ENCODE measurements at regions not wholly inside any gene's neighbourhood (a gene's known extent, or its start where the extent isn't known, plus 50 kb on each side); places are given as distances from the start of the nearest gene placed in this dataset.

DNA sequence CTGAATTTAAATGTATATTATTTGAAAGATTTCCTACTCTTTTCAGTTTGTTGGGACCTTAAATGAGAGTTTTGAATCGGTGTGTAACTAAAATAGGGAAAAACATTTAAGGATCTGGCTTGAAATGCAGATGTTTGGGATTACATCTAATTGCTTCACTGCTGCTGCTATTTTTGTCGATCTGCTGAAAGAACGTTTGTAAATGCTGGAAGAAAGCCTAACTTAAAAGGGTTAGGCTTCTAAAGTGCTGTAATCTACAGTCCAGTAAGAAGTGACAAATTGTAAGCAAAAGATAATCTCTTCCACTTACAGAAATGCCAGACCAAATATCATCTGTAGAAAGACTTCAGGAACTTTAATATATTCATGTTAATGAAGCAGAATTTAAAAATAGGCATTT lies 691.6 kb downstream of the ZNF385D start:
- Histone ChIP-seq H2BK120ac (ENCODE audit: low read depth, low read length) (no peak overlapping the region), H3K4me2 (ENCODE audit: low read length) (no peak overlapping the region), H3K18ac (ENCODE audit: low read length) (no peak overlapping the region), H3K27ac (ENCODE audit: low read depth, low read length) (no peak overlapping the region), H3K36me3 (ENCODE audit: control insufficient read depth, insufficient read depth, low read length) (no peaks in the 10 kb centered on the region), H2BK5ac (ENCODE audit: low read length) (no peak overlapping the region), H3K4ac (ENCODE audit: low read depth, low read length) (no peak overlapping the region), H3K79me2 (ENCODE audit: control insufficient read depth, insufficient read depth, low read length) (no peaks in the 10 kb centered on the region), H2BK15ac (replicated peaks; ENCODE audit: low read depth) (no peak overlapping the region), H3K23ac (ENCODE audit: low read length) (no peak overlapping the region), H3K79me1 (ENCODE audit: low read length) (no peaks in the 10 kb centered on the region), H3K4me1 (ENCODE audit: control insufficient read depth, low read depth, low read length) (no peaks in the 10 kb centered on the region), H4K8ac (ENCODE audit: low read depth, low read length) (no peak overlapping the region), H3K4me3 (ENCODE audit: low read length) (no peak overlapping the region), H3K27me3 (ENCODE audit: insufficient read depth, low read length, poor library complexity) (no peaks in the 10 kb centered on the region), H3K56ac (ENCODE audit: low read length) (no peak overlapping the region), H4K5ac (ENCODE audit: low read length) (no peak overlapping the region), H2AK5ac (ENCODE audit: low read length) (no peak overlapping the region), H3K9ac (ENCODE audit: low read length) (no peak overlapping the region)
- no CpG with 5 or more reads among the region's 3 CpGs for WGBS (ENCODE audit: extremely low coverage, insufficient coverage, low lambda C conversion rate)
- DNase-seq, result no peak

DNA sequence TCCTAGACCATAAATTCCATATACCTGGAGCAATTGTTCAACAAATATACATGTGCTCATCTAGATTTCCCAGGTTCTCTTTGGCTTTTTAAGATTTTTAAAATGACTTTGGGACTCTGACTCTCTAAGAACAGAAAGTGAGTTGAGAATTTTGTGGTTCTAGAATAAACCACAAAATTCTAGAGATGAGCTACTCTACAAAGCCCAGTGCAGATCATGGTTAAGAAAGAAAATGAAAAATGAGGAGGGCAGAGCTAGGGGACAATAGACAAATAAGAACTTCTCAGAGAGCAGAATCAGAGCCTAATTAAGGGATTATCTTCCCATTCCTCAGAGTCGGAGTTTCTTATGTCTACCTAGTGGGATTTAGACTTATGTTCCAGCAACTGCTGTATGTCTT lies 694.7 kb downstream of the ZNF385D start:
- Histone ChIP-seq H4K8ac (ENCODE audit: low read depth, low read length) (no peak overlapping the region), H3K27ac (ENCODE audit: low read depth, low read length) (no peak overlapping the region), H2BK120ac (ENCODE audit: low read depth, low read length) (no peak overlapping the region), H3K4me3 (ENCODE audit: low read length) (no peak overlapping the region), H3K9ac (ENCODE audit: low read length) (no peak overlapping the region), H3K4me2 (ENCODE audit: low read length) (no peak overlapping the region), H3K36me3 (ENCODE audit: control insufficient read depth, insufficient read depth, low read length) (no peaks in the 10 kb centered on the region), H3K79me1 (ENCODE audit: low read length) (no peaks in the 10 kb centered on the region), H3K23ac (ENCODE audit: low read length) (no peak overlapping the region), H3K27me3 (ENCODE audit: insufficient read depth, low read length, poor library complexity) (no peaks in the 10 kb centered on the region), H3K79me2 (ENCODE audit: control insufficient read depth, insufficient read depth, low read length) (no peaks in the 10 kb centered on the region), H2BK5ac (ENCODE audit: low read length) (no peak overlapping the region), H3K56ac (ENCODE audit: low read length) (no peak overlapping the region), H2BK15ac (replicated peaks; ENCODE audit: low read depth) (no peak overlapping the region), H3K4me1 (ENCODE audit: control insufficient read depth, low read depth, low read length) (no peaks in the 10 kb centered on the region), H2AK5ac (ENCODE audit: low read length) (no peak overlapping the region), H4K5ac (ENCODE audit: low read length) (no peak overlapping the region), H3K18ac (ENCODE audit: low read length) (no peak overlapping the region), H3K4ac (ENCODE audit: low read depth, low read length) (no peak overlapping the region)
- no peak for DNase-seq
- WGBS (ENCODE audit: extremely low coverage, insufficient coverage, low lambda C conversion rate), result no CpG with 5 or more reads among the region's 1 CpG

DNA sequence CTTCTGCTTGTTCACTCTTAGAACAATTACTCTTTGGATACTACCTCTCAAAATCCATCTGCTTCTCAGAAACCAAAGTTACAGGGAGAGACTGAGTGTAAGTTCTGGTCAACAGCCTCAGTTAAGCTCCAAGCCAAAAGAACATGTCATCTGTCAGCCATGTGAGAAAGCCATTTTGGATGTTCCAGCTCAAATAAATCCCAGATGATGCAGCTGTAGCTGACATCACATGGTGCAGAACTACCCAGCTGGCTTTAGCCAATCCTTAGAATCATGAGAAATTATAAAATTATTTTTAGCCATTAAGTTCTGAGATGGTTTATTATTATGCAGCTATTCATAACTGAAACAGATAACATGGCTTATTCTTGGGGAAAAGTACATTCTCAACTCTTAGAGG lies 696.0 kb downstream of the ZNF385D start:
- H3K18ac ChIP-seq (ENCODE audit: low read length), result no peak overlapping the region
- no peak overlapping the region for H3K4ac ChIP-seq (ENCODE audit: low read depth, low read length)
- no peak for DNase-seq

DNA sequence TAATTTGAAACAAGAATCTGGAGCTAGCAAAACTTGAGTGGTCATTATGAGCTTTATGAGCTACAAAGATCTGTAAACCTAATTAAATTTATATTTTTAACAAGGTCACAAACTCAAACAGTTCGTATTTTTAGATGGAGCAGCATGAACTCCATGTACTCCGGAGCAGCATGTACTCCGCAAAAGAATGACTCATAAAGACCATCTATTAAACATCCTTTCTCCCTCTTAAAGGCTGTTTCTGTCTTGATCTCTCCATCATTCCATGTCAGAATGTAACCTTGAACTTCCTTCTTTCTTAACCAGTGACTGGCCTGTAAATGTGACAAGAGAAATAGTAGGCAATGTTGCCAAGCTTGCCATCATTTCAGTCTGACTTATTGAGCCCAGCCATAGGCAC lies 696.9 kb downstream of the ZNF385D start:
- Histone ChIP-seq H4K8ac (ENCODE audit: low read depth, low read length) (no peak overlapping the region), H3K4me2 (ENCODE audit: low read length) (no peak overlapping the region), H3K79me1 (ENCODE audit: low read length) (no peaks in the 10 kb centered on the region), H2BK15ac (replicated peaks; ENCODE audit: low read depth) (no peak overlapping the region), H3K18ac (ENCODE audit: low read length) (no peak overlapping the region), H3K4me1 (ENCODE audit: control insufficient read depth, low read depth, low read length) (no peaks in the 10 kb centered on the region), H3K56ac (ENCODE audit: low read length) (no peak overlapping the region), H3K27me3 (ENCODE audit: insufficient read depth, low read length, poor library complexity) (no peaks in the 10 kb centered on the region), H3K79me2 (ENCODE audit: control insufficient read depth, insufficient read depth, low read length) (no peaks in the 10 kb centered on the region), H2BK120ac (ENCODE audit: low read depth, low read length) (no peak overlapping the region), H4K5ac (ENCODE audit: low read length) (no peak overlapping the region), H2AK5ac (ENCODE audit: low read length) (no peak overlapping the region), H3K4me3 (ENCODE audit: low read length) (no peak overlapping the region), H3K9ac (ENCODE audit: low read length) (no peak overlapping the region), H3K4ac (ENCODE audit: low read depth, low read length) (no peak overlapping the region), H3K23ac (ENCODE audit: low read length) (no peak overlapping the region), H2BK5ac (ENCODE audit: low read length) (no peak overlapping the region), H3K27ac (ENCODE audit: low read depth, low read length) (no peak overlapping the region), H3K36me3 (ENCODE audit: control insufficient read depth, insufficient read depth, low read length) (no peaks in the 10 kb centered on the region)
- WGBS (ENCODE audit: extremely low coverage, insufficient coverage, low lambda C conversion rate), result no CpG with 5 or more reads among the region's 3 CpGs
- DNase-seq, result no peak

More for the DNA sequence above, 696.0 kb downstream of the ZNF385D start:
- no peak overlapping the region for H3K4me2 ChIP-seq (ENCODE audit: low read length)
- H4K8ac ChIP-seq (ENCODE audit: low read depth, low read length), result no peak overlapping the region
- H2BK120ac ChIP-seq (ENCODE audit: low read depth, low read length), result no peak overlapping the region
- no peak overlapping the region for H3K4me3 ChIP-seq (ENCODE audit: low read length)
- no peaks in the 10 kb centered on the region for H3K4me1 ChIP-seq (ENCODE audit: control insufficient read depth, low read depth, low read length)
- no peaks in the 10 kb centered on the region for H3K36me3 ChIP-seq (ENCODE audit: control insufficient read depth, insufficient read depth, low read length)
- H3K27ac ChIP-seq (ENCODE audit: low read depth, low read length), result no peak overlapping the region
- no peaks in the 10 kb centered on the region for H3K79me2 ChIP-seq (ENCODE audit: control insufficient read depth, insufficient read depth, low read length)
- no peak overlapping the region for H3K9ac ChIP-seq (ENCODE audit: low read length)
- H3K79me1 ChIP-seq (ENCODE audit: low read length), result no peaks in the 10 kb centered on the region
- no peak overlapping the region for H2AK5ac ChIP-seq (ENCODE audit: low read length)
- no peak overlapping the region for H3K23ac ChIP-seq (ENCODE audit: low read length)
- no peak overlapping the region for H3K56ac ChIP-seq (ENCODE audit: low read length)
- no peaks in the 10 kb centered on the region for H3K27me3 ChIP-seq (ENCODE audit: insufficient read depth, low read length, poor library complexity)
- H2BK15ac ChIP-seq (replicated peaks; ENCODE audit: low read depth), result no peak overlapping the region
- H4K5ac ChIP-seq (ENCODE audit: low read length), result no peak overlapping the region
- no peak overlapping the region for H2BK5ac ChIP-seq (ENCODE audit: low read length)

DNA sequence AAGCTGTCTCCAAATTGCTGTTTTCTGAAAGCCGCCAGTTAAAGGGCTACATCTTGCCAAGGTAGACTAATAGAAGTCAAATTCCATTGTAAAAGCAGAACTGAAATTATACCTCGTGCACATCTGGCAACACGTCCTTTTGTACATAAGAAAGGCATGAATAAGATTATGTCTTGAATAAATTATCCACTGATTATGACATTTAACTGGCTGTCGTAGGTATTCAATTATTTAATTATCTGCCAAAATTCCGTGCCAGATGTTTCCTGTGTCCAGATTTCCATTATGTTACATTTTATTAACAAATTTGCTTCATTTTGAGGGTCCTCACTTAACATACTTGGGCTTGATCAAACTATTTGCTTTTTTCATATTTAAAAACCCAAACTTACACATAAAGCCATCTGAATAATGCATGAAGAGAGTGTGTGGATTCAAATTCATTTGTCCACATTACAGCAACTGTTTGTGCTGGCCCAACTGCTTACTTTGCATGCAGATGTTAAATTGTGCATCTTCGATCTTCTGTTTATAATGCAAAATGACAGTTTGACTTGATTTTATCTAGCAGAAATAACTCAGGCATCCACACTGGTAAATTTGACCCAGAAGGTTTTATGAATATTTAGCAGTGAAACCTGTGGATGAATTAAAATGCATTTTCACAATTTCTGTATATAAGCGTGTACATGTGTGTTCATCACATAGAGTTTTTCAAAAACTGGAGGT lies 701.5 kb downstream of the ZNF385D start:
- H3K4me3 ChIP-seq (ENCODE audit: low read length), result no peak overlapping the region
- no peak overlapping the region for H2BK120ac ChIP-seq (ENCODE audit: low read depth, low read length)
- H3K27ac ChIP-seq (ENCODE audit: low read depth, low read length), result no peak overlapping the region
- H4K8ac ChIP-seq (ENCODE audit: low read depth, low read length), result no peak overlapping the region
- H3K18ac ChIP-seq (ENCODE audit: low read length), result no peak overlapping the region
- no peak overlapping the region for H3K4ac ChIP-seq (ENCODE audit: low read depth, low read length)
- no peak overlapping the region for H3K23ac ChIP-seq (ENCODE audit: low read length)
- H2BK5ac ChIP-seq (ENCODE audit: low read length), result no peak overlapping the region
- no peak overlapping the region for H2BK15ac ChIP-seq (replicated peaks; ENCODE audit: low read depth)
- no peaks in the 10 kb centered on the region for H3K79me1 ChIP-seq (ENCODE audit: low read length)
- no peaks in the 10 kb centered on the region for H3K27me3 ChIP-seq (ENCODE audit: insufficient read depth, low read length, poor library complexity)
- H4K5ac ChIP-seq (ENCODE audit: low read length), result no peak overlapping the region
- no peaks in the 10 kb centered on the region for H3K36me3 ChIP-seq (ENCODE audit: control insufficient read depth, insufficient read depth, low read length)
- no peaks in the 10 kb centered on the region for H3K79me2 ChIP-seq (ENCODE audit: control insufficient read depth, insufficient read depth, low read length)
- no peak overlapping the region for H3K4me2 ChIP-seq (ENCODE audit: low read length)
- H3K9ac ChIP-seq (ENCODE audit: low read length), result no peak overlapping the region
- no peak for DNase-seq
- no peaks in the 10 kb centered on the region for H3K4me1 ChIP-seq (ENCODE audit: control insufficient read depth, low read depth, low read length)
- no CpG with 5 or more reads among the region's 7 CpGs for WGBS (ENCODE audit: extremely low coverage, insufficient coverage, low lambda C conversion rate)
- H2AK5ac ChIP-seq (ENCODE audit: low read length), result no peak overlapping the region
- no peak overlapping the region for H3K56ac ChIP-seq (ENCODE audit: low read length)

DNA sequence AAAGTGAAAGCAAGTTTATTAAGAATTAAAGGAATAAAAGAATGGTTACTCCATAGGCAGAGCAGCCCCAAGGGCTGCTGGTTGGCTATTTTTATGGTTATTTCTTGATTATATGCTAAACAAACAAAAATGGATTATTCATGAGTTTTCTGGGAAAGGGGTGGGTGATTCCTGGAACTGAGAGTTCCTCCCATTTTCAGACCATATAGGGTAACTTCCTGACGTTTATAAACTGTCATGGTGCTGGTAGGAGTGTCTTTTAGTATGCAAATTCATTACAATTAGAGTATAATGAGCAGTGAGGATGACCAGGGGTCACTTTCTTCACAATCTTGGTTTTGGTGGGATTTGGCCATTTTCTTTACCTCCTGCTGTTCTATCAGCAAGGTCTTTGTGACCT lies 707.9 kb downstream of the ZNF385D start:
- H4K8ac ChIP-seq (ENCODE audit: low read depth, low read length), result no peak overlapping the region
- no peaks in the 10 kb centered on the region for H3K4me1 ChIP-seq (ENCODE audit: control insufficient read depth, low read depth, low read length)
- no peak overlapping the region for H3K56ac ChIP-seq (ENCODE audit: low read length)
- no peak overlapping the region for H3K4me2 ChIP-seq (ENCODE audit: low read length)
- no peak overlapping the region for H3K4me3 ChIP-seq (ENCODE audit: low read length)
- no peak overlapping the region for H2AK5ac ChIP-seq (ENCODE audit: low read length)
- H2BK120ac ChIP-seq (ENCODE audit: low read depth, low read length), result no peak overlapping the region
- H2BK15ac ChIP-seq (replicated peaks; ENCODE audit: low read depth), result no peak overlapping the region
- H3K79me2 ChIP-seq (ENCODE audit: control insufficient read depth, insufficient read depth, low read length), result no peaks in the 10 kb centered on the region
- no peak overlapping the region for H4K5ac ChIP-seq (ENCODE audit: low read length)
- H3K18ac ChIP-seq (ENCODE audit: low read length), result no peak overlapping the region
- no peak overlapping the region for H3K27ac ChIP-seq (ENCODE audit: low read depth, low read length)
- no peak overlapping the region for H2BK5ac ChIP-seq (ENCODE audit: low read length)
- no peaks in the 10 kb centered on the region for H3K27me3 ChIP-seq (ENCODE audit: insufficient read depth, low read length, poor library complexity)
- H3K23ac ChIP-seq (ENCODE audit: low read length), result no peak overlapping the region
- H3K9ac ChIP-seq (ENCODE audit: low read length), result no peak overlapping the region
- no peaks in the 10 kb centered on the region for H3K36me3 ChIP-seq (ENCODE audit: control insufficient read depth, insufficient read depth, low read length)
- no peak overlapping the region for H3K4ac ChIP-seq (ENCODE audit: low read depth, low read length)
- no CpG with 5 or more reads among the region's 1 CpG for WGBS (ENCODE audit: extremely low coverage, insufficient coverage, low lambda C conversion rate)
- no peak for DNase-seq
- no peaks in the 10 kb centered on the region for H3K79me1 ChIP-seq (ENCODE audit: low read length)

All from mesendoderm (in vitro differentiated cells).